Ascending aorta (tissue), 2 donors: ENCODE measurements at regions not wholly inside any gene's neighbourhood (a gene's known extent, or its start where the extent isn't known, plus 50 kb on each side); places are given as distances from the start of the nearest gene placed in this dataset.

Source experiments
- DNase-seq, 2 donors: peaks; one replicate each; pipeline ENCODE4 v3.0.0-alpha.2; 2019; ENCODE audit warnings: low spot score in 2 of 2
- H3K27ac ChIP-seq, 2 donors: fragments of 200-600 bp; sonication (generic); one replicate each; pipeline ENCODE4 v1.5.1; 2016 to 2017; ENCODE audit warnings: mild to moderate bottlenecking in 1 of 2
- H3K27me3 ChIP-seq: fragments of 200-600 bp; sonication (generic); one replicate; pipeline ENCODE4 v1.5.1; 2017
- H3K36me3 ChIP-seq, 2 donors: fragments of 200-600 bp; sonication (generic); one replicate each; pipeline ENCODE4 v1.5.1; 2016
- H3K4me1 ChIP-seq, 2 donors: fragments of 200-600 bp; sonication (generic); one replicate each; pipeline ENCODE4 v1.5.1; 2016 to 2017; ENCODE audit warnings: mild to moderate bottlenecking in 1 of 2
- H3K4me3 ChIP-seq, 2 donors: fragments of 200-600 bp; sonication (generic); one replicate each; pipeline ENCODE4 v1.5.1; 2016 to 2017; ENCODE audit warnings: mild to moderate bottlenecking in 1 of 2
- H3K9me3 ChIP-seq, 2 donors: fragments of 200-600 bp; sonication (generic); one replicate each; pipeline ENCODE4 v1.5.1; 2016
- CTCF ChIP-seq, 3 experiments: fragments of 200-600 bp in 2 of 3; fragments of 450-650 bp in 1 of 3; sonication (generic) in 2 of 3; IDR thresholded peaks; one replicate each; pipeline ENCODE4 v1.5.1; 2016 to 2019; ENCODE audit warnings: antibody characterized with exemption in 3 of 3, mild to moderate bottlenecking in 1 of 3, moderate library complexity in 1 of 3
- intact Hi-C: fragments of 100-400 bp; cut with DNase I; formaldehyde crosslinking; loops from one replicate; pipeline ENCODE4 v1.15.1; 2023

- Histone ChIP-seq H3K27me3 (no peaks in the 10 kb centered on the region), H3K27ac (no peak overlapping the region), H3K9me3 (no peaks in the 10 kb centered on the region), H3K4me3 (no peak overlapping the region), H3K36me3 (no peaks in the 10 kb centered on the region), H3K4me1 (no peaks in the 10 kb centered on the region)
- TF ChIP-seq CTCF (IDR thresholded peaks at IDR 0.05), result no peak
- intact Hi-C loops, result no loop called here
- DNase-seq, result no peak
These were observed 414.8 kb upstream of the MGAT4C start for GRCh38 chr12:86670986-86671385.

- Histone ChIP-seq H3K27ac (no peak overlapping the region), H3K27me3 (no peaks in the 10 kb centered on the region), H3K36me3 (no peaks in the 10 kb centered on the region), H3K9me3 (no peaks in the 10 kb centered on the region), H3K4me1 (no peaks in the 10 kb centered on the region), H3K4me3 (no peak overlapping the region)
- no peak for DNase-seq
- intact Hi-C loops, result no loop called here
- no peak for TF ChIP-seq CTCF (IDR thresholded peaks at IDR 0.05)
These were observed 412.8 kb upstream of the MGAT4C start for GRCh38 chr12:86669010-86669409.

- Histone ChIP-seq H3K27me3 (no peaks in the 10 kb centered on the region), H3K4me3 (no peak overlapping the region), H3K4me1 (no peaks in the 10 kb centered on the region), H3K27ac (no peak overlapping the region), H3K36me3 (no peaks in the 10 kb centered on the region), H3K9me3 (no peaks in the 10 kb centered on the region)
- no peak for DNase-seq
- intact Hi-C loops, result no loop called here
- TF ChIP-seq CTCF (IDR thresholded peaks at IDR 0.05), result no peak
These were observed 410.1 kb upstream of the MGAT4C start for GRCh38 chr12:86666316-86666715.

- TF ChIP-seq CTCF (IDR thresholded peaks at IDR 0.05), result no peak
- H3K4me1 ChIP-seq, result no peaks in the 10 kb centered on the region
- intact Hi-C loops, result no loop called here
- no peak overlapping the region for H3K4me3 ChIP-seq
- no peak overlapping the region for H3K27ac ChIP-seq
- no peak for DNase-seq
- H3K36me3 ChIP-seq, result no peaks in the 10 kb centered on the region
- H3K27me3 ChIP-seq, result no peaks in the 10 kb centered on the region
- no peaks in the 10 kb centered on the region for H3K9me3 ChIP-seq
These were observed 407.5 kb upstream of the MGAT4C start for GRCh38 chr12:86663716-86664115.

- H3K27ac ChIP-seq, result no peak overlapping the region
- H3K27me3 ChIP-seq, result no peaks in the 10 kb centered on the region
- no peaks in the 10 kb centered on the region for H3K4me1 ChIP-seq
- no peak overlapping the region for H3K4me3 ChIP-seq
- intact Hi-C loops, result no loop called here
- H3K9me3 ChIP-seq, result no peaks in the 10 kb centered on the region
- H3K36me3 ChIP-seq, result no peaks in the 10 kb centered on the region
- TF ChIP-seq CTCF (IDR thresholded peaks at IDR 0.05), result no peak
- no peak for DNase-seq
These were observed 407.0 kb upstream of the MGAT4C start for GRCh38 chr12:86663173-86663572.

- Histone ChIP-seq H3K27me3 (no peaks in the 10 kb centered on the region), H3K4me3 (no peak overlapping the region), H3K4me1 (no peaks in the 10 kb centered on the region), H3K27ac (no peak overlapping the region), H3K9me3 (no peaks in the 10 kb centered on the region), H3K36me3 (no peaks in the 10 kb centered on the region)
- DNase-seq, result no peak
- TF ChIP-seq CTCF (IDR thresholded peaks at IDR 0.05), result no peak
- intact Hi-C loops, result no loop called here
These were observed 406.3 kb upstream of the MGAT4C start for GRCh38 chr12:86662464-86662863.
